H1 (cell line): ENCODE measurements at regions not wholly inside any gene's neighbourhood (a gene's known extent, or its start where the extent isn't known, plus 50 kb on each side); places are given as distances from the start of the nearest gene placed in this dataset.

Experiments
- CTCF ChIA-PET: fragments of 300-600 bp; sonication (Branson Sonifier 250); formaldehyde crosslinking; loops from one replicate; lab custom pipeline; 2021; ENCODE audit not compliant: partially characterized antibody; lab: Charles Lee
- POLR2A ChIA-PET: fragments of 300-600 bp; sonication (Branson Sonifier 250); formaldehyde crosslinking; loops from one replicate; lab custom pipeline; 2021; ENCODE audit warnings: inconsistent platforms; ENCODE audit not compliant: partially characterized antibody; lab: Charles Lee
- DNase-seq, 2 experiments: peaks; one replicate each; pipeline versions ENCODE4 v3.0.0 to v3.0.0-alpha.2; 2010 to 2022; ENCODE audit warnings: low spot score in 2 of 2, low read depth in 1 of 2, mixed read lengths in 1 of 2
- FAIRE-seq: peaks from 2 replicates; lab custom pipeline; 2011; peaks lifted over from hg19 to GRCh38; lab: Jason Lieb, UNC
- H2AFZ ChIP-seq: 2 replicates; pipeline ENCODE4 v1.8.1; 2012; ENCODE audit warnings: low read length, inconsistent platforms
- H2AK5ac ChIP-seq: 2 replicates; pipeline ENCODE4 v1.6.1; 2013; ENCODE audit warnings: low read depth, low read length
- H2BK120ac ChIP-seq: replicated peaks from 2 replicates; pipeline ENCODE3; 2013; ENCODE audit warnings: low read depth, low read length, inconsistent platforms
- H2BK12ac ChIP-seq: 2 replicates; pipeline ENCODE4 v1.6.1; 2013; ENCODE audit warnings: low read depth, low read length
- H2BK15ac ChIP-seq: 2 replicates; pipeline ENCODE4 v1.6.1; 2013; ENCODE audit warnings: low read length
- H2BK20ac ChIP-seq: 2 replicates; pipeline ENCODE4 v1.6.1; 2013; ENCODE audit warnings: low read length
- H2BK5ac ChIP-seq: 2 replicates; pipeline ENCODE4 v1.6.1; 2013; ENCODE audit warnings: low read depth, low read length
- H3K14ac ChIP-seq: 2 replicates; pipeline ENCODE4 v1.6.1; 2013; ENCODE audit warnings: inconsistent platforms; ENCODE audit not compliant: insufficient read length
- H3K18ac ChIP-seq: 2 replicates; pipeline ENCODE4 v1.6.1; 2013; ENCODE audit warnings: low read length; ENCODE audit errors: extremely low read depth
- H3K23ac ChIP-seq: 2 replicates; pipeline ENCODE4 v1.6.1; 2013; ENCODE audit warnings: inconsistent platforms; ENCODE audit not compliant: insufficient read length
- H3K23me2 ChIP-seq: 2 replicates; pipeline ENCODE4 v1.6.1; 2013; ENCODE audit warnings: low read depth, low read length
- H3K27ac ChIP-seq: 2 replicates; pipeline ENCODE4 v1.6.1; 2011; ENCODE audit warnings: low read depth, low read length, inconsistent platforms
- H3K27me3 ChIP-seq, 4 experiments: replicated peaks in 1 of 4; 1 replicate in 1 of 4; 2 replicates in 3 of 4; pipeline versions ENCODE4 v1.6.1 to v1.8.1; 2011 to 2013; ENCODE audit warnings: low read length in 3 of 4, mild to moderate bottlenecking in 3 of 4, inconsistent platforms in 2 of 4, mixed read lengths in 2 of 4, moderate library complexity in 1 of 4; ENCODE audit not compliant: control insufficient read depth in 3 of 4, insufficient read depth in 3 of 4; ENCODE audit errors: extremely low read depth in 1 of 4
- H3K36me3 ChIP-seq, 4 experiments: 2 replicates each; pipeline versions ENCODE4 v1.6.1 to v1.8.1; 2011 to 2013; ENCODE audit warnings: mild to moderate bottlenecking in 4 of 4, low read length in 3 of 4, moderate library complexity in 2 of 4, control low read depth in 1 of 4, inconsistent platforms in 1 of 4; ENCODE audit not compliant: insufficient read depth in 4 of 4, control insufficient read depth in 2 of 4
- H3K4ac ChIP-seq: replicated peaks from 2 replicates; pipeline ENCODE3; 2013; ENCODE audit warnings: low read length, low read depth, mixed read lengths, inconsistent platforms; ENCODE audit not compliant: insufficient read length
- H3K4me1 ChIP-seq, 4 experiments: replicated peaks in 1 of 4; 1 replicate in 1 of 4; 2 replicates in 3 of 4; pipeline versions ENCODE4 v1.6.1 to v1.8.1; 2011 to 2013; ENCODE audit warnings: low read length in 3 of 4, inconsistent platforms in 2 of 4, mixed read lengths in 1 of 4; ENCODE audit not compliant: insufficient read depth in 4 of 4, control insufficient read depth in 3 of 4
- H3K4me2 ChIP-seq, 2 experiments: 2 replicates each; pipeline versions ENCODE4 v1.6.1 to v1.8.1; 2011 to 2013; ENCODE audit warnings: low read depth in 2 of 2, low read length in 2 of 2, control low read depth in 1 of 2, inconsistent platforms in 1 of 2, mild to moderate bottlenecking in 1 of 2; ENCODE audit not compliant: insufficient read depth in 1 of 2
- H3K4me3 ChIP-seq, 4 experiments: fragments of 200-600, 300-600 bp in 1 of 4; sonication (generic), shearing (Covaris generic), sonication (Bioruptor Twin) in 1 of 4; 2 replicates each; pipeline versions ENCODE4 v1.5.1 to v1.8.1; 2011 to 2016; ENCODE audit warnings: low read length in 4 of 4, low read depth in 3 of 4, control low read depth in 2 of 4, inconsistent platforms in 2 of 4, mild to moderate bottlenecking in 2 of 4, mixed read lengths in 1 of 4, moderate library complexity in 1 of 4; ENCODE audit not compliant: insufficient read depth in 2 of 4; ENCODE audit errors: extremely low read depth in 1 of 4
- H3K56ac ChIP-seq: replicated peaks from 2 replicates; pipeline ENCODE3; 2013; ENCODE audit warnings: low read depth, mild to moderate bottlenecking, mixed read lengths, low read length, inconsistent platforms; ENCODE audit not compliant: insufficient read length
- H3K79me1 ChIP-seq: 2 replicates; pipeline ENCODE4 v1.6.1; 2013; ENCODE audit warnings: low read depth, low read length, control low read depth
- H3K79me2 ChIP-seq, 2 experiments: 2 replicates each; pipeline versions ENCODE4 v1.6.1 to v1.8.1; 2012 to 2013; ENCODE audit warnings: low read length in 2 of 2, mild to moderate bottlenecking in 2 of 2, inconsistent platforms in 1 of 2; ENCODE audit not compliant: insufficient read depth in 2 of 2, control insufficient read depth in 1 of 2
- H3K9ac ChIP-seq, 4 experiments: replicated peaks in 1 of 4; 1 replicate in 1 of 4; 2 replicates in 3 of 4; pipeline versions ENCODE4 v1.6.1 to v1.8.1; 2011 to 2013; ENCODE audit warnings: low read depth in 3 of 4, low read length in 3 of 4, control low read depth in 2 of 4, mild to moderate bottlenecking in 2 of 4, moderate library complexity in 2 of 4, inconsistent platforms in 1 of 4; ENCODE audit errors: extremely low read depth in 1 of 4
- H3K9me3 ChIP-seq, 2 experiments: 2 replicates each; pipeline versions ENCODE4 v1.6.1 to v1.8.1; 2012 to 2013; ENCODE audit warnings: mild to moderate bottlenecking in 2 of 2, moderate library complexity in 2 of 2, control low read depth in 1 of 2, inconsistent platforms in 1 of 2, low read depth in 1 of 2, low read length in 1 of 2, mixed read lengths in 1 of 2; ENCODE audit not compliant: insufficient read depth in 2 of 2
- H4K20me1 ChIP-seq, 2 experiments: replicated peaks in 1 of 2; 2 replicates each; pipeline versions ENCODE3 to v1.8.1; 2011 to 2013; ENCODE audit warnings: inconsistent platforms in 2 of 2, low read length in 2 of 2, mild to moderate bottlenecking in 1 of 2; ENCODE audit not compliant: insufficient read depth in 2 of 2, control insufficient read depth in 1 of 2
- H4K5ac ChIP-seq: 2 replicates; pipeline ENCODE4 v1.6.1; 2013; ENCODE audit warnings: low read length, low read depth, mixed read lengths, inconsistent platforms; ENCODE audit not compliant: insufficient read length
- H4K8ac ChIP-seq: 2 replicates; pipeline ENCODE4 v1.8.0; 2013; ENCODE audit warnings: mild to moderate bottlenecking, moderate library complexity, low read length, inconsistent platforms; ENCODE audit not compliant: insufficient read depth; ENCODE audit errors: extremely low read depth
- H4K91ac ChIP-seq: replicated peaks from 2 replicates; pipeline ENCODE3; 2013; ENCODE audit warnings: low read length, mixed read lengths, inconsistent platforms; ENCODE audit not compliant: insufficient read length
- CHD1 ChIP-seq: IDR thresholded peaks from 2 replicates; pipeline ENCODE4 v1.6.1; 2012; ENCODE audit warnings: low read depth, low read length, improper control_type of control experiment
- CHD2 ChIP-seq: IDR thresholded peaks from 2 replicates; pipeline ENCODE4 v1.6.1; 2012; ENCODE audit warnings: low read length, improper control_type of control experiment
- EGR1 ChIP-seq: IDR thresholded peaks from 2 replicates; pipeline ENCODE4 v1.6.1; 2011; ENCODE audit warnings: low read depth, low read length, borderline replicate concordance
- KDM5A ChIP-seq: fragments of 200-600 bp; IDR thresholded peaks from 2 replicates; pipeline ENCODE4 v1.7.1; 2012; ENCODE audit warnings: mild to moderate bottlenecking, low read length, inconsistent platforms, mixed read lengths
- RNF2 ChIP-seq: fragments of 200-900, 300-1000 bp; sonication (generic); IDR thresholded peaks from 2 replicates; pipeline ENCODE4 v1.7.1; 2016; ENCODE audit warnings: borderline replicate concordance, low read depth, mild to moderate bottlenecking, antibody characterized with exemption, low read length; ENCODE audit not compliant: poor library complexity, severe bottlenecking; ENCODE audit errors: missing control alignments
- SP1 ChIP-seq: IDR thresholded peaks from 2 replicates; pipeline ENCODE4 v1.6.1; 2011; ENCODE audit warnings: low read depth, low read length
- WGBS, 2 experiments: shearing (Covaris generic) in 1 of 2; methylation state at CpG; one replicate each; pipeline versions ENCODE4 v1.1.6 to v1.1.7; 2013 to 2015; ENCODE audit warnings: low lambda C conversion rate in 2 of 2, mixed read lengths in 2 of 2, inconsistent platforms in 1 of 2, low coverage in 1 of 2, missing lambda C conversion rate in 1 of 2; ENCODE audit not compliant: insufficient replicate concordance in 2 of 2, insufficient coverage in 1 of 2, insufficient read length in 1 of 2; ENCODE audit errors: extremely low coverage in 1 of 2, missing lambda C conversion rate in 1 of 2; 5-methylcytosine and 5-hydroxymethylcytosine counted together
- TF ChIP-seq, protein P1 (sequence below): IDR thresholded peaks from 2 replicates; pipeline ENCODE4 v1.6.1; 2012; ENCODE audit warnings: low read length, inconsistent platforms

DNA sequence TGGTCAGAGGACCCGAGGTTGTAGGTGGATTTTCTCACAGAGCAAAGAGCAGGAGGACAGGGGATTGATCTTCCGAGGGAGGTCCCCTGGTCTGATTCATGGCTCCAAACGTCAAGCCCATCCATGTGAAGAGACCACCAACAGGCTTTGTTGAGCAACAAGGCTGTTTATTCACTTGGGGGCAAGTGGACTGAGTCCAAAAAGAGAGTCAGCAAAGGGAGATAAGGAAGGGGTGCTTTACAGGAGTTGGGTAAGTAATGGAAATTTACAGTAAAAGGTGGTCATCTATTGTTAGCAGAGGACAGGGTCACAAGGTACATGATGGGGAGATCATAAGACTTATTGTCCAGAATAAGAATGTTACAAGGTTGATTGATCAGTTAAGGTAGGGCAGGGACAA lies 2285.8 kb downstream of the TP53TG3F start:
- WGBS, 2 experiments: 65% methylated on average over 3 of the region's 3 CpGs; no CpG with 5 or more reads in 1 of the 2 experiments
- no peak overlapping the region for H2AK5ac ChIP-seq
- no peak overlapping the region for H2BK15ac ChIP-seq
- no peak overlapping the region for H4K5ac ChIP-seq
- POLR2A ChIA-PET: no interaction called here
- no peak overlapping the region for H3K23ac ChIP-seq
- no peaks in the 10 kb centered on the region for H3K36me3 ChIP-seq
- CTCF ChIA-PET: no interaction called here
- H3K18ac ChIP-seq: no peak overlapping the region
- H3K79me1 ChIP-seq: no peaks in the 10 kb centered on the region
- no peak for DNase-seq
- H3K4me2 ChIP-seq: no peak overlapping the region
- no peak overlapping the region for H3K14ac ChIP-seq
- no peak overlapping the region for H2BK5ac ChIP-seq
- H3K27me3 ChIP-seq: no peaks in the 10 kb centered on the region
- H2BK20ac ChIP-seq: no peak overlapping the region
- no peak overlapping the region for H3K4me3 ChIP-seq
- no peak overlapping the region for H3K4ac ChIP-seq
- no peak overlapping the region for H4K91ac ChIP-seq
- no peak overlapping the region for H3K56ac ChIP-seq
- peaks cover 64 to 99% of the 10 kb centered on the region in 2 experiments for H3K9me3 ChIP-seq
- no peaks in the 10 kb centered on the region for H3K4me1 ChIP-seq
- no peak overlapping the region for H2BK120ac ChIP-seq
- TF ChIP-seq CHD1: no peak
- no peak for TF ChIP-seq CHD2
- no peak for TF ChIP-seq RNF2
- TF ChIP-seq KDM5A: no peak
- TF ChIP-seq SP1: no peak
- TF ChIP-seq EGR1: no peak
- TF ChIP-seq, protein P1, sequence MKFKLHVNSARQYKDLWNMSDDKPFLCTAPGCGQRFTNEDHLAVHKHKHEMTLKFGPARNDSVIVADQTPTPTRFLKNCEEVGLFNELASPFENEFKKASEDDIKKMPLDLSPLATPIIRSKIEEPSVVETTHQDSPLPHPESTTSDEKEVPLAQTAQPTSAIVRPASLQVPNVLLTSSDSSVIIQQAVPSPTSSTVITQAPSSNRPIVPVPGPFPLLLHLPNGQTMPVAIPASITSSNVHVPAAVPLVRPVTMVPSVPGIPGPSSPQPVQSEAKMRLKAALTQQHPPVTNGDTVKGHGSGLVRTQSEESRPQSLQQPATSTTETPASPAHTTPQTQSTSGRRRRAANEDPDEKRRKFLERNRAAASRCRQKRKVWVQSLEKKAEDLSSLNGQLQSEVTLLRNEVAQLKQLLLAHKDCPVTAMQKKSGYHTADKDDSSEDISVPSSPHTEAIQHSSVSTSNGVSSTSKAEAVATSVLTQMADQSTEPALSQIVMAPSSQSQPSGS: no peak
- no peak overlapping the region for H4K8ac ChIP-seq
- no peak overlapping the region for H2AFZ ChIP-seq
- no peak overlapping the region for H2BK12ac ChIP-seq
- no peak overlapping the region for H3K27ac ChIP-seq
- H3K79me2 ChIP-seq: no peaks in the 10 kb centered on the region
- no peaks in the 10 kb centered on the region for H4K20me1 ChIP-seq
- FAIRE-seq: no peak
- H3K23me2 ChIP-seq: no peaks in the 10 kb centered on the region
- no peak overlapping the region for H3K9ac ChIP-seq
